ENCODE measurements at regions not wholly inside any gene's neighbourhood (a gene's known extent, or its start where the extent isn't known, plus 50 kb on each side); places are given as distances from the start of the nearest gene placed in this dataset.

GRCh38 chr2:57893786-57894185 lies 152.8 kb upstream of the VRK2 start:
- DNase-seq, result no peak

GRCh38 chr2:57894381-57894780 lies 152.2 kb upstream of the VRK2 start:
- no peak for DNase-seq

- no peak for DNase-seq
These were observed 148.7 kb upstream of the VRK2 start for GRCh38 chr2:57897920-57898319.

- no peak for DNase-seq
These were observed 146.7 kb upstream of the VRK2 start for GRCh38 chr2:57899898-57900297.

- no peak for DNase-seq
These were observed 144.0 kb upstream of the VRK2 start for GRCh38 chr2:57902578-57902977.

- DNase-seq, result peak; percentile 61
These were observed 140.4 kb upstream of the VRK2 start for GRCh38 chr2:57906152-57906732.

- DNase-seq, result no peak
These were observed 139.2 kb upstream of the VRK2 start for GRCh38 chr2:57907411-57907810.

- DNase-seq, result no peak
These were observed 137.9 kb upstream of the VRK2 start for GRCh38 chr2:57908736-57909161.

- no peak for DNase-seq
These were observed 128.5 kb upstream of the VRK2 start for GRCh38 chr2:57918126-57918525.

GRCh38 chr2:57920342-57920939 lies 126.2 kb upstream of the VRK2 start:
- DNase-seq, result no peak

- DNase-seq, result no peak
These were observed 111.9 kb upstream of the VRK2 start for GRCh38 chr2:57934659-57935058.

- no peak for DNase-seq
These were observed 110.4 kb upstream of the VRK2 start for GRCh38 chr2:57936216-57936615.

- DNase-seq, result no peak
These were observed 109.2 kb upstream of the VRK2 start for GRCh38 chr2:57937456-57937855.

GRCh38 chr2:57941816-57942215 lies 104.8 kb upstream of the VRK2 start:
- no peak for DNase-seq

GRCh38 chr2:57943315-57943714 lies 103.3 kb upstream of the VRK2 start:
- no peak for DNase-seq

GRCh38 chr2:57947398-57947797 lies 99.2 kb upstream of the VRK2 start:
- no peak for DNase-seq

GRCh38 chr2:57954020-57954419 lies 92.6 kb upstream of the VRK2 start:
- no peak for DNase-seq

- no peak for DNase-seq
These were observed 89.4 kb upstream of the VRK2 start for GRCh38 chr2:57957238-57957637.

- DNase-seq, result no peak
These were observed 87.2 kb upstream of the VRK2 start for GRCh38 chr2:57959390-57959789.

GRCh38 chr2:57962861-57963260 lies 83.7 kb upstream of the VRK2 start:
- no peak for DNase-seq

GRCh38 chr2:57965219-57965618 lies 81.4 kb upstream of the VRK2 start:
- no peak for DNase-seq

GRCh38 chr2:57965961-57966360 lies 80.6 kb upstream of the VRK2 start:
- no peak for DNase-seq

GRCh38 chr2:57973621-57974186 lies 72.9 kb upstream of the VRK2 start:
- DNase-seq, result no peak

- DNase-seq, result no peak
These were observed 67.4 kb upstream of the VRK2 start for GRCh38 chr2:57979158-57979557.

All from NCI-H510A treated with DMSO at 0.1 percent for 48 hours (cell line).